ENCODE measurements at regions not wholly inside any gene's neighbourhood (a gene's known extent, or its start where the extent isn't known, plus 50 kb on each side); places are given as distances from the start of the nearest gene placed in this dataset.

GRCh38 chr21:15207231-15207630 lies 142.4 kb upstream of the NRIP1 start:
- no peak for TF ChIP-seq POLR2A (IDR thresholded peaks at IDR 0.05; ENCODE audit: low read depth, low read length)
- TF ChIP-seq POLR2AphosphoS5 (IDR thresholded peaks at IDR 0.05; ENCODE audit: low read depth, low read length): no peak
- TF ChIP-seq TAF1 (IDR thresholded peaks at IDR 0.05; ENCODE audit: borderline replicate concordance, low read depth, low read length): no peak

Measured in GM12892 (cell line).